Stimulated activated naive CD8-positive, alpha-beta T cell treated with anti-CD3 and anti-CD28 coated beads, Interleukin-15, Interleukin-2, amounts not matched to agents 100 U/mL and 50 U/mL, for 24 hours (primary cell): ENCODE measurements at regions not wholly inside any gene's neighbourhood (a gene's known extent, or its start where the extent isn't known, plus 50 kb on each side); places are given as distances from the start of the nearest gene placed in this dataset.

Experiments
- ATAC-seq: fragments of 150-1000 bp; cut with Tn5 transposase; one replicate; pipeline ENCODE4 v1.10.0; 2021
- DNase-seq: peaks from one replicate; pipeline ENCODE4 v3.0.0; 2021

- ATAC-seq (no peak), DNase-seq (no peak)
These were observed 364.5 kb upstream of the MAD2L1 start for GRCh38 chr4:120431180-120431579.

GRCh38 chr4:120418146-120418545 lies 351.5 kb upstream of the MAD2L1 start:
- DNase-seq (no peak), ATAC-seq (no peak)

- DNase-seq, result no peak
- no peak for ATAC-seq
These were observed 349.2 kb upstream of the MAD2L1 start for GRCh38 chr4:120415896-120416295.

- ATAC-seq (no peak), DNase-seq (no peak)
These were observed 340.3 kb upstream of the MAD2L1 start for GRCh38 chr4:120406960-120407359.

- no peak for ATAC-seq
- no peak for DNase-seq
These were observed 336.6 kb upstream of the MAD2L1 start for GRCh38 chr4:120403296-120403695.

- no peak for DNase-seq
- no peak for ATAC-seq
These were observed 333.8 kb upstream of the MAD2L1 start for GRCh38 chr4:120400441-120400840.

- DNase-seq (no peak), ATAC-seq (no peak)
These were observed 333.2 kb upstream of the MAD2L1 start for GRCh38 chr4:120399826-120400225.

- ATAC-seq (no peak), DNase-seq (no peak)
These were observed 329.1 kb upstream of the MAD2L1 start for GRCh38 chr4:120395746-120396145.

GRCh38 chr4:120355881-120356280 lies 289.2 kb upstream of the MAD2L1 start:
- no peak for ATAC-seq

GRCh38 chr4:120354381-120354780 lies 287.7 kb upstream of the MAD2L1 start:
- no peak for DNase-seq

More at GRCh38 chr4:120355881-120356280, 289.2 kb upstream of the MAD2L1 start:
- no peak for DNase-seq

GRCh38 chr4:120353235-120353634 lies 286.6 kb upstream of the MAD2L1 start:
- DNase-seq (no peak), ATAC-seq (no peak)

More at GRCh38 chr4:120354381-120354780, 287.7 kb upstream of the MAD2L1 start:
- no peak for ATAC-seq

GRCh38 chr4:120352739-120353138 lies 286.1 kb upstream of the MAD2L1 start:
- ATAC-seq (no peak), DNase-seq (no peak)

GRCh38 chr4:120348948-120349347 lies 282.3 kb upstream of the MAD2L1 start:
- DNase-seq (no peak), ATAC-seq (no peak)

GRCh38 chr4:120348521-120348920 lies 281.9 kb upstream of the MAD2L1 start:
- DNase-seq (no peak), ATAC-seq (no peak)

- DNase-seq, result no peak
- peak; percentile 80 for ATAC-seq
These were observed 265.1 kb upstream of the MAD2L1 start for GRCh38 chr4:120331486-120332370.

- no peak for ATAC-seq
These were observed 262.7 kb upstream of the MAD2L1 start for GRCh38 chr4:120329386-120329785.

GRCh38 chr4:120327276-120327675 lies 260.6 kb upstream of the MAD2L1 start:
- ATAC-seq, result no peak
- no peak for DNase-seq

More at GRCh38 chr4:120329386-120329785, 262.7 kb upstream of the MAD2L1 start:
- DNase-seq, result no peak

GRCh38 chr4:120319046-120319767 lies 252.6 kb upstream of the MAD2L1 start:
- ATAC-seq, result no peak
- DNase-seq, result no peak

- no peak for DNase-seq
- ATAC-seq, result no peak
These were observed 251.7 kb upstream of the MAD2L1 start for GRCh38 chr4:120318196-120318846.

- no peak for DNase-seq
These were observed 251.1 kb upstream of the MAD2L1 start for GRCh38 chr4:120317713-120318112.

GRCh38 chr4:120316416-120316815 lies 249.8 kb upstream of the MAD2L1 start:
- DNase-seq (no peak), ATAC-seq (no peak)

More at GRCh38 chr4:120317713-120318112, 251.1 kb upstream of the MAD2L1 start:
- ATAC-seq, result no peak

- no peak for DNase-seq
- ATAC-seq, result no peak
These were observed 248.3 kb upstream of the MAD2L1 start for GRCh38 chr4:120314969-120315368.

- DNase-seq, result no peak
- no peak for ATAC-seq
These were observed 238.2 kb upstream of the MAD2L1 start for GRCh38 chr4:120304801-120305200.
